ENCODE measurements at regions not wholly inside any gene's neighbourhood (a gene's known extent, or its start where the extent isn't known, plus 50 kb on each side); places are given as distances from the start of the nearest gene placed in this dataset.

DNA sequence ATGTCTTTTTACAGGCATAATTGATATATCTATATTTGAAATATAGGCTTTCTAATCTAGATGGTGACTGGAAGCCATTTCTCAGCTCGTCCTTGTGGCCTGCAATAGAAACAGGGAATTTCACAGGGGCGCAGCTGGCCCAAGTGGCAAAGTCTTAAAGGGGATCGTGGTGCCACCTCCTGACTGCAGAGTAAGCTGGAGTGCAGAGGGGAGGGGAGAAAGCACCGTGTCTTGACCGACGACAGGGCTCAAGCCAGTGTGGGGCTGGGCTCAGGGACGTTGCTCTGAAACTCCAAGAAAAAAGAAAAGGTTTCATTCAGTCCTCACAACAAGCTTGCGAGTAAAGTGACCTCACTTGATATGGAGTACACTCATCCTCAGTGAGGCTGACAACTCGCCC, 255.1 kb downstream of the DCDC2C start:
- TF ChIP-seq, protein P1, sequence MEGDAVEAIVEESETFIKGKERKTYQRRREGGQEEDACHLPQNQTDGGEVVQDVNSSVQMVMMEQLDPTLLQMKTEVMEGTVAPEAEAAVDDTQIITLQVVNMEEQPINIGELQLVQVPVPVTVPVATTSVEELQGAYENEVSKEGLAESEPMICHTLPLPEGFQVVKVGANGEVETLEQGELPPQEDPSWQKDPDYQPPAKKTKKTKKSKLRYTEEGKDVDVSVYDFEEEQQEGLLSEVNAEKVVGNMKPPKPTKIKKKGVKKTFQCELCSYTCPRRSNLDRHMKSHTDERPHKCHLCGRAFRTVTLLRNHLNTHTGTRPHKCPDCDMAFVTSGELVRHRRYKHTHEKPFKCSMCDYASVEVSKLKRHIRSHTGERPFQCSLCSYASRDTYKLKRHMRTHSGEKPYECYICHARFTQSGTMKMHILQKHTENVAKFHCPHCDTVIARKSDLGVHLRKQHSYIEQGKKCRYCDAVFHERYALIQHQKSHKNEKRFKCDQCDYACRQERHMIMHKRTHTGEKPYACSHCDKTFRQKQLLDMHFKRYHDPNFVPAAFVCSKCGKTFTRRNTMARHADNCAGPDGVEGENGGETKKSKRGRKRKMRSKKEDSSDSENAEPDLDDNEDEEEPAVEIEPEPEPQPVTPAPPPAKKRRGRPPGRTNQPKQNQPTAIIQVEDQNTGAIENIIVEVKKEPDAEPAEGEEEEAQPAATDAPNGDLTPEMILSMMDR (IDR thresholded peaks at IDR 0.05; ENCODE audit: low read depth, low read length) = no peak
- H3K4me3 ChIP-seq (replicated peaks in 1 of 2; ENCODE audit: low read depth in 2 of 2, low read length in 2 of 2) = no peak overlapping the region
- no peak for DNase-seq (ENCODE audit: low read depth in 2 of 2)

- DNase-seq (ENCODE audit: low read depth in 2 of 2) = no peak
- TF ChIP-seq, protein P1 (IDR thresholded peaks at IDR 0.05; ENCODE audit: low read depth, low read length) = no peak
- H3K4me3 ChIP-seq (replicated peaks in 1 of 2; ENCODE audit: low read depth in 2 of 2, low read length in 2 of 2) = no peak overlapping the region
Observed at GRCh38 chr2:3958969-3959368, 255.6 kb downstream of the DCDC2C start.

DNA sequence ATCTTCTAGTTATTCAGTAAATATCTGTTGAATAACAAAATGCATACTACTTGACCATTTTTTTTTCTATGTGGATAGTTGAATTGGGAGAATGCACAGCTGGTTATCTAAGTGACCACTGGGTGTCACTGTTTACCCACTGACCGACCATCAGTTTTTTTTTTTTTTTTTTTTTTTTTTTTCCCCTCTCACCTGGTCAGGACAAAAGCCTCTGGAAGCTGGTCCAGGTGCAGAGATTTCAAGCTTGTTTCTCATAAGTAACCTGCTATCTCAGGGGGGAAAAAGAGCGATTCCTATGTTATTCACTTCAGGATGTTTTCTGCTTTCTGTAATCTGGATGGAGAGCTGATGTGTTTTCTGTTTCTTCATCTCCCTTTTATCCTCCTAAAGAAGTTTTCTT, 256.0 kb downstream of the DCDC2C start:
- TF ChIP-seq, protein P1 (IDR thresholded peaks at IDR 0.05; ENCODE audit: low read depth, low read length) = peak; percentile 67
- DNase-seq (ENCODE audit: low read depth in 2 of 2) = peak; percentile 26 to 37

DNA sequence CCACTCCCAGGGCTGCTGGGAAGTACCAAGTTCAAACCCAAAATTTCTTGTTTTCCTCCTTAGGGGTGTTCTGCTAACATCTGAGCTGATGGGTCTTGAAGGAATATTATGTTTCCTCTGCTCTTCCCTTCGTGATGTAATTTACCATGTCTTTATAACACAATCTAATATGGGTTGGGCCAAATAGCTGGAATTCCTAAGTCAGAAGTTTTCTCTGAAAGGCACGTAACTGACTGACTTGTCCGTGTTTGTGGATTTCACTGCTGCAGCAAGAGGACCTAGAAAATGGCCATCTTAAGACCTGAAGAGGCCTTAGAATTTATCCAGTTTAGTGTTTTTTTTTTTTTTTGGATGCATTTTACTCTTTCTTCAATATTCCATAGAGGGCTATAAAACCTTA, 256.7 kb downstream of the DCDC2C start:
- H3K4me3 ChIP-seq (replicated peaks in 1 of 2; ENCODE audit: low read depth in 2 of 2, low read length in 2 of 2) = no peak overlapping the region
- TF ChIP-seq, protein P1 (IDR thresholded peaks at IDR 0.05; ENCODE audit: low read depth, low read length) = no peak
- DNase-seq (ENCODE audit: low read depth in 2 of 2) = peak in 1 of 2 donors; percentile 6

More for the DNA sequence above, 256.0 kb downstream of the DCDC2C start:
- no peak overlapping the region for H3K4me3 ChIP-seq (replicated peaks in 1 of 2; ENCODE audit: low read depth in 2 of 2, low read length in 2 of 2)

- no peak for DNase-seq (ENCODE audit: low read depth in 2 of 2)
- no peak overlapping the region for H3K4me3 ChIP-seq (replicated peaks in 1 of 2; ENCODE audit: low read depth in 2 of 2, low read length in 2 of 2)
- TF ChIP-seq, protein P1 (IDR thresholded peaks at IDR 0.05; ENCODE audit: low read depth, low read length) = no peak
Observed at GRCh38 chr2:3962719-3963118, 259.3 kb downstream of the DCDC2C start.

DNA sequence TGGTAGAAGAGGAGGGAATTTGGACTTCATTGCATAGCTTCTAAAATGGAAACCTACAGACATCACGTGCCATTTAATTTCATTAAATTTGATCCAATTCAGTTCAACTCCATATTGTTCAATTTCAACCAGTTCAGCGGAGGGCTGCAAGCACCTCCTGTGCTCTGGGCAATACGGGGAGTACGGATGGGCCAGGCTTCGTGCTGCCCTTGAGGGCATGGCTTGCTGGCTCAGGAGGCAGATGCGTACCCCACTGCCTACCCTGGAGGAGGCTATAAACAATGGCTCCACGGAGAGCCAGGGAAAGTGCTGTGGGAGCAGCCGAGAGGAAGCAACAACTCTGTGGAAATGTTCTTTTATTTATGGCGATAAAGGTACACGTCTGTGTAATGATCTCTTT, 261.8 kb downstream of the DCDC2C start:
- DNase-seq (ENCODE audit: low read depth in 2 of 2) = no peak
- TF ChIP-seq, protein P1 (IDR thresholded peaks at IDR 0.05; ENCODE audit: low read depth, low read length) = no peak
- H3K4me3 ChIP-seq (replicated peaks in 1 of 2; ENCODE audit: low read depth in 2 of 2, low read length in 2 of 2) = no peak overlapping the region

GRCh38 chr2:3965953-3966352, 262.6 kb downstream of the DCDC2C start:
- H3K4me3 ChIP-seq (replicated peaks in 1 of 2; ENCODE audit: low read depth in 2 of 2, low read length in 2 of 2) = no peak overlapping the region
- no peak for DNase-seq (ENCODE audit: low read depth in 2 of 2)
- TF ChIP-seq, protein P1 (IDR thresholded peaks at IDR 0.05; ENCODE audit: low read depth, low read length) = no peak

Measured in cardiac fibroblast (primary cell).